ENCODE measurements at regions not wholly inside any gene's neighbourhood (a gene's known extent, or its start where the extent isn't known, plus 50 kb on each side); places are given as distances from the start of the nearest gene placed in this dataset.
"Not testable (repeated sequence)": the region's sequence is repeated elsewhere in the genome, so short reads cannot be mapped to it uniquely, and the experiment has no call there.

DNA sequence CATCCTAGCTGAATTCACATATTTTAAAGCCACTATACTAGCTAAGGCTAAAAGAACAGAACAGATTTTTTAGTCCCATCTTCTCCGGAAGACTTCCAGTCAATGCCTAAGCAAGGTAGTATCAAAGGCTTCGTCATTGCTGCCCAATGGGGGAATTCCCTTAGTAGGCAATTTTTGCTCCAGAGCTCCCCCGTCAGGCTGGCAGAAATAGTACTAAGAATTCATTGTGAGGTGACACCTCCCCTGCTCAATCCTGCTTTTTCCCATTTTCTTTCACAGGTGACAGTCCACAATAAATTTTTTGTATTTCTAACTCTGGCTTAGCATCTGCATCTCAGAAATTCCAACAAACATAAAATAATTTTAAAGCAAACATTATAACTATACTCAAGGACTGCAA, 52.8 kb upstream of the SRSF6 start:
- no peak for DNase-seq

DNA sequence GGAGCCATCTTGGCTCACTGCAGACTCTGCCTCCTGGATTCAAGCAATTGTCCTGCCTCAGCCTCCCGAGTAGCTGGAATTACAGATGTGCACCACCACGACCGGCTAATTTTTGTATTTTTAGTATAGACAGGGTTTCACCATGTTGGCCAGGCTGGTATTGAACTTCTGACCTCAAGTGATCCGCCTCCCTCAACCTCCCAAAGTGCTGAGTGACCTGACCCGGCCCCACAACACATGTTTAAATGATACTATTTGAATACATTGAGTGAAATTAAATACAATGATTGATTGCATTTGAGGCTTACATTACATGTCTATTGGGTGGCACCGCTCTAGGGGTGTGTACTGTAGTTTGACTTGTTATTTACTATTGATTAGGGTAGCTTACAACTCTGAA, 56.8 kb upstream of the SRSF6 start:
- not testable (repeated sequence) for DNase-seq

DNA sequence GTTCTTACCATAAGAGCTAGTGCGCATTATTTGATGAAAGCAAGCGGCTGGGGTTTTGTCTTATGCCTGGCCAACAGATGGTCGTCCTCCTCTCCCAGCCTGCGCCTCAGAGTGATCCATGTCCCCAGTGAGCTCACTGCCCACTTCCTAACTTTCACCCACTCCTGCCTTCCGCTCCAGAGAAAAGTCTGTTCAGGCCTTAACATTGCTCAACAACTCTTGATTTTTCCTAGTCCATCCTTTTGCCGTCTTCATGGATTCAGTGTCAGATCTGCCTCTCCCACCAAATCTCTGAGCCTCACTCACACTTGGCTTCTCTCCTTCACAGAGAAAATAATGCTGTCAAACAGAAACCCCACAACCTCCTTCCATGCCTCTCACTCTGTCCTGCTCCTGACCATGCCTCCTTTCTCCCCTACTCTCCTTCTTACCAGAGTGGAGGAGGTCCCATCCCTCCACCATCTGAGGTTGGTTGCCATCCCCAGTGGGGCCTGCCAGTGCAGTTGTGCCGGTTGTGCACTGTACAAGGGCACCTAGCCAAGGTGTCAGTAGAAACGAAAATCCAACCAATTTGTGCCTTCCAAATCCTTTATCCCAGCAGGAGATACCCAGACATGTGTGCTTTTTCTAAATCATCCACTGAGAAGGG, 58.9 kb upstream of the SRSF6 start:
- DNase-seq, result no peak

DNA sequence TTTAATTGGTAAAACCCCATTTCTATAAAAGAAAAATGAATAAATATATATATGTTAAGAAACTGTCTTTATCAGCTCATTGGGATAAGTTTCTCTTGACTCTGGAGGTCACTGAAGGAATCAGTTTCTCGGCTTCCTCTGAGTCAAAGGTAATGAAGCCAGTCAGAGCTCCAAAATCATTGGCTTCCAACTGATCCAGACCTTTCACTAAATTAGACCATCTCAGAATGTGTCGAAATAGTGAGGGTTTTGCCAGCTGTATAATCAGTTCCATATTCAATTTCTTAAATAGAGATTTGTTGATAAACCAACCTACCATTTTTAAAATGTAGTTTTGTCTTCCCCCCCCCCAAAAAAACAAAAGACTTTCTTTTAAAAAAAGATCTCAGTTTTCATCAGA, 60.5 kb upstream of the SRSF6 start:
- no peak for DNase-seq

DNA sequence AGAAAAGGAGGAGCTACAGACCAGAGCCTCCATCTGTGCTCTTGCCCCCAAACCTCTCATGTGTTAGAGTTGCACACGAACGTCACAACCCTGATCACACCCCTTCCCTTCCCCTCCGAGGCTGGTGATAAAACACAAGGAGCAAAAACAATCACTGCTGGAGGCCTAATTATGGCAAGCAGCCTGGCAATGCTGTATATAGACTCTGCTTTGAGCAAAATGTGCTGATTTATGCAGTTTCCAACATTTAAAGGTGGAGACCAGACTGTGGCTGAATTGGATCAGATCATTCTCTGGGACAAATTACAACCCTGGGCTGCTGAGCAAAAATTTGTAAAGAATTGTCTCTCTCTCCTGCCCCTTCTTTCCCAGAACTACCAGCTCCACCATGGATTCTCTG, 64.6 kb upstream of the SRSF6 start:
- no peak for DNase-seq

DNA sequence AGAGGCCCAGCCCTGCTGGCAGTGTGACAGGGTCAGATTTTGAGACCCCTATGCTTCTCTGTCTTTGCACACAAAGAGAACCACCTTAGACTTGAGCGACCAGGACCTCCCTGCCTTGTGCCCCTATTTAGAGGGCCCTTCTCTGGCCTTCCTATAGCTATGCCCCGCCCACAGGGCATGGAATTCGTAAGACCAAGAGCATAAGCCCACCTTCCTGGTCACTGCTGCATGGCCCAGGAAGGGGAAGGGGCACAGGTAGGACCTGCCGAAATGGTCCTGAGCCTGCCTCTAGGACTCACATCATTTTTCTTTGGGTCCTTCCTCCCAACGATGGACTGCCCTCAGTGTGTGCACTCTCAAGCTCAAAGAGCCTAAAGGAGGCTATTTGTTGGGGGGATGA, 65.1 kb upstream of the SRSF6 start:
- no peak for DNase-seq

DNA sequence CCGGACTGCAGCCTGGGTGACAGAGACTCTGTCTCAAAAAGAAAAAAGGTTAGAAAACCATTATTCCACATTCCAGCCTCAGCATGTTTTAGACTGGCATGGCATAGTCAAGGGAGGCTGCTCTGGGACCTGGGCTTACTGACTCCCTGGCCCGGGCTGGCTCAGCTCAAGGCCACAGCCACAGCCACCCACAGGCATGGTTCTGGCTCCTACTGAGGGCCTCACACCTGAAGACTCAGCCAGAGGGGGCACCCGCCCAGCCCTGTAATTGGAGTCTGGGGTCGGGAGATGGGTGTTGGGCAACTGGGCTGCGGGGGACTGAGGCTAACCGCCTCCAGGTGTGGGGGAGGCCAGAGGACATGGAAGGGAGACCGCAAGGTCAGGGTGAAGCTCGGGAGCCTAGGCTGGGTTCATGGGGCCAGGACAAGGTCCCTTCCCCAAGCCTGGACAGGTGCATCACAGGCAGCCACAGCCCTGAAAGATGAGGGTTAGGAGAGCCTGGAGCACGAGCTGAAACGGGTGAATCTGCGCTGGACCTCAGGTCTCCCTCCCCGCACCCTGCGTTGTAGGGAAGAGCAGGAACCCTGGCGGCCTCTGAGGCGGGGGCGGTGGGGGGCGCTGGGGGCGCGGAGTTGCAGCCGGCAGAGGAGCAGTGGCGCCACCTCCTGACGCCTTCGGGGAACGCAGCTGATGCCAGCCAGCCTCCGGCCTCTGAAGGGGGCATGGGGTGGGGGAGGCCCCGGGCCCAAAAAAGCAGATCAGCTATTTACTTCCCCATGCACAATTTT, 67.7 kb upstream of the SRSF6 start:
- DNase-seq, result no peak

DNA sequence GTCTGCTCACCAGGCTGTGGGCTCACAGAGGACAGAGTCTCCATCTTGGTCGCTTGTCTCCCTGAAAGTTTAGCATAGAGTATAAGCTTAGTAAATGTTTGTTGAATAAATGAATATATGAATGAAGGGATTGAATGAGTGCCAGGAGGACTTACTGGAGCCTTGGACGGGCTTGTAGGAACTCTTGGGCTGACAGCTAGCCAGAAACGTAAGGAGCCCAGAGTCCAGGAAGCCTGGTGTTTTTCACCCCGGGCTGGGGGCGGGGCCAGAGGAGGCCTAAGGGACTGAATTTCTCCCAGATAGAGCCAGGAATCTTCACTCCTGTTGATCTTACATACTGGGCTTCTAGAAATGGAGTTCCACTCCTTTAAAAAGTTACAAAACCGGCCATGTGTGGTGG, 68.5 kb upstream of the SRSF6 start:
- no peak for DNase-seq

DNA sequence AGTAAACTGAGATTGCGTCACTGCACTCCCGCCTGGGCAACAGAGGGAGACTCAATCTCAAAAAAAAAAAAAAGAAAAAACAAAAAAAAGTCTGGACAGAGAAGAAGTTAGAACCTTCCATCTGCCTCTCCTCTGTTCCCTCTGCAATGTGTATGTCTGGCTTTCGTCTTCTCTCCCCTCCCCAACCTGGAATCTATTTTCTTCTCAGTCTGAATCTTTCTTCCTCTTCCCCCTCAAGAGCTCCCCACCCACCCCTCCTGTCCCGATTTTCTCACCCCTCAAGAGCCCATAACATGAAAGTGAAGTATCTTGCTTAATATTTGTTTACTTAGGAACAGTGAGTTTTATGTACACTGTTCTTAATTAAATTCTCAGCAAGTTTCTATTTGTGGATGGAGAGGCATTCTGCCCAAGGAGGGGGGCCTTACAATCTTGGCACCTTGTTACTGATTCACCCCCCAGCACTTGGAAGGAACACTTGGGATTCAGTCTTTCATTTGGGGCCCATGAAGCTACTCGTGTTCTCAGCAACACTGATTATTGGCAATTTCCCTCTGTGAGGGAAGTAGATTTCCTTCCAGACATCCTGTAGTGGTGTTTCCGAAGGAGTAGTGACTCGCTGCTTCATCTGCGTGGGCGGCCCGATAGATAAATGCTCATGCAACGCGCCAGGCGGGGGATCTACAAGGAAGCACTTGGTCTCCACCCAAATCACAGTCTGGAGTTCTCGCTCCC, 69.3 kb upstream of the SRSF6 start:
- no peak for DNase-seq

DNA sequence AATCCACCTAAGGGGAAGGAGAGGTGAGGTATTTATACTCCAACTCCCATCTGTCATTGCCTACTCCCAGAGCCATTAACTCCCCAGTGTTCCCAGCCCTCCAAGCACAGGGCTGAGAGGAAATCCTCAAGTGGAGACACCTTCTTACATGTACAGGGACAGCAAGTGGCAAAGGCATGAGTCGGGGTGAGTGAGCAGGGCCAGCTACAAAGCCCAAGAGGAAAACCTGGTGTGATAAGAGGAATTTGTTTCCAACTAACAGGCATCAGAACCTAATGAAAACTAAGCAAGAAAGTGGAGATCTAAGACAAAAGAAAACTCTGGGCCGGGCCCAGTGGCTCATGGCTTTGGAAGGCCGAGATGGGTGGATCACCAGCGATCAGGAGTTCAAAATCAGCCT, 70.0 kb upstream of the SRSF6 start:
- no peak for DNase-seq

DNA sequence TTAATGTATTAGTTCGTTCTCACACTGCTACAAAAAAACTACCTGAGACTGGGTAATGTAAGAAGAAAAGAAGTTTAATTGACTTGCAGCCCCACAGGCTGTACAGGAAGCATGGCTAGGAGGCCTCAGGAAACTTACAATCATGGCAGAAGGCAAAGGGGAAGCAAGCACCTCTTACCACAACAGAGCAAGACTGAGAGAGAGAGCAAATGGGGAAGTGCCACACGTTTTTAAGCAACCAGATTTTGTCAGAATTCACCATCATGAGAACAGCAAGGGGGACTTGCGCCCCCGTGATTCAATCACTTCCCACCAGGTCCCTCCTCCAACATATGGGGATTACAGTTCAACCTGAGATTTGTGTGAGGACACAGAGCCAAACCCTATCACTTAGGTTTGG, 70.8 kb upstream of the SRSF6 start:
- no peak for DNase-seq

DNA sequence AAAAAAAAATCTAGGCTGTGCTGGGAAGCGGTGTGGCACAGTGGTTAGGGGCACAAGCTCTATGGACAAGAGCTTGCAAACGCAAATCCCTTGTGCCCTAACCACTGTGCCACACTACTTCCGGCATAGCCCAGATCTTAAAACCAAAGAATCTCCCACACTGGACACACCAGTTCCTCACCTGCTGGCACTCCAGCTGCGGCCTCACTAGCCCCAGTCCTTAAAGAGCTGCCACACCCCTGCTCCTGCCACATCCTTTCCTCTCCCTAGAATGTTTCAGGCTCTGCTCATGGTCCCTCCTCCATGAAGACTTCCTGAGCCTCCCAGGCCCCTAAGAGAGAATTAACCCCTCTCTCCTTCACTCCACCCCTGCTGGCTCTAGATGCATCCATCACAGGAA, 71.8 kb upstream of the SRSF6 start:
- DNase-seq, result no peak

DNA sequence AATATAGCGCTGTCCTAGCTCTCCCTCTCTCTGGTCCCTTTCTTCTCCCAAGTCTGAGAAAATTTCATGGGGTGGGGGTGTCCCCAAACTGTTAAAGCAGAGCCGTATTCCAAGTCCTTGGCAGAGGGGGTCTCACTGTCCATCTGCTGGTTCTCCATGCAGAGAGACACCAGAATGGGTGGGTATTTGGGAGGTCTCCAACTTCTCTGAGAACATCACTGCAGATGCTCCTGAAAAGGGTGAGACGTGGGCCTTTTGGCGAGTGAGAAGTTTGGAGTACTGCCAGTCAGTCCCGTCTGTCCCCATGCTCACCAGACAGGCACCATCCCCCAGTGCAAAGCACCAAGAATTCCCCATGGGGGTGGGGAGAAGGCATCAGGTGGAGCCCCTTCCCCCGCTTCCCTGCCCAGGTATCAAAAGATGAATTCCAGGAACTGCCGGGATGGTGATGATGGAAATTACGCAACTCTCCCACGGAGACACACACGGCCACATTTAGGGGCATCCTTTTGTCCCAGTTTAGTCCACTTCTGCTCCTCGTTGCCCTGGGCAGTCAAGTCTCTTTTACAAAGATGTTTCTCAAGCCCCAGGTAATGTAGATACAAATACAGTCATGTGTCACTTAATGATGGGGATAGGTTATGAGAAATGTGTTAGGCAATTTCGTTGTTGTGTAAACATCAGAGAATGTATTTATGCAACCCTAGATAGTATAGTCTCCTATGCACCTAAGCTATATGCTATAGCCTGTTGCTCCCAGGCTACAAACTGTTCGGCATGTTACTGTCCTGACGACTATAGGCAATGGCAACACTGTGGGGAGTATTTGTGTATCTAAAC, 73.4 kb upstream of the SRSF6 start:
- DNase-seq, result no peak

DNA sequence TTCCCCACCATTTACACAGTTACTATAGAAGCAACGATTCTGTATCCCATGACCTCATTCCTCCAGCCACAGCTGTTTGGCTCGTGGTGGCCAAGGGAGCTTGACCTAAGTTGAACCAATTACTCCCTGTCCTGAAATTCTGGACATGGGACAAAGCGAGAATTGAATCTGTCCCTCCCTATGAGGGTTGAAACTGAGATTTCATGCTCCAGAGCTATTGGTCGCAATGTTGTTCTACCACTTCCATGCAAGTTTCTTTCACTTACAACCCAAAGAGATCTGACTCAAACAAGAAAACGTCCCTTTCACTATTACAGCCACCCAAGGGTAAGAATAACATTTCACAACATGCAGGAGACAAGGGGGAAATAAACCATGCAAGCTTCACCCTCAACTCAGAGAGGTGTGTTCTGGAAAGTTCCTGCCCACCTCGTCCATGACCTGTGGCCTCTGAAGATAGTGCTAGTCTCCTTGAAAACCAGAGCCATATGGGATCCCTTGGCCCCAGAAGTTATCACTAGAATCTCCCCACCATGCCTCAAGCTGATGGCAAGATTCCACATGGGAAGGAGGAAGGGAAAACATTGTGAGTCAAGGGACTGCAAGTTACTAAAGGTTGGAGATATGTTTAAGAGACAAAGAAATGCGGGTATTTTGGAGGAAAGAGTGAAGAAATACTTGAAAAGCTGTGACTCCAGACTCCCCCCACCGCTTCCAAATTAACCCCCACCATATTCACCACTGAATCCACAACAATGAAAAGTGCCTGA, 74.5 kb upstream of the SRSF6 start:
- DNase-seq, result no peak

DNA sequence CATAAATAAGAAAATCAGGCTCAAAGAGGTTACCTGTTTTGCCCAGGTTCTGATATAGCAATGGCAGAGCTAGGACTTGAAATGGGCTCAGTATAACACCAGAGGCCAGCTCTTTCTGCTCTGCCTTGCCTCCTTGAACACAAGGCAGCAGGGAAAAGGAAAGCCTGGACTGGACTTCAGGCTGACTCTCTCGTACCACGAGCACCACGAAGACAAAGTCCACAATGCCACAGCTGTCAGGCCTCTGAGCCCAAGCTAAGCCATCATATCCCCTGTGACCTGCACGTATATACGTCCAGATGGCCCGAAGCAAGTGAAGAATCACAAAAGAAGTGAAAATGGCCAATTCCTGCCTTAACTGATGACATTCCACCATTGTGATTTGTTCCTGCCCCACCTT, 75.6 kb upstream of the SRSF6 start:
- DNase-seq, result not testable (repeated sequence)

DNA sequence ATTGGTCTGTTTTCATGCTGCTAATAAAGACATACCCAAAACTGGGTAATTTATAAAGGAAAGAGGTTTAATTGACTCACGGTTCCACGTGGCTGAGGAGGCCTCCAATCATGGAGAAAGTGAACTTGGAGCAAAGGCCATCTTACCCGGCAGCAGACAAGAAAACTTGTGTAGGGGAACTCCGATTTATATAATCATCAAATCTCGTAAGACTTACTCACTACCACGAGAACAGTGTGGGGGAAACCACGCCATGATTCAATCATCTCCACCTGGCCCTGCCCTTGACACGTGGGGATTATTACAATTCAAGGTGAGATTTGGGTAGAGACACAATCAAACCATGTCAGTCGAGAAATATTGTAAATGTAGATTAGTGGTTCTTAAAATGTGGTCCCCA, 76.2 kb upstream of the SRSF6 start:
- DNase-seq, result not testable (repeated sequence)

DNA sequence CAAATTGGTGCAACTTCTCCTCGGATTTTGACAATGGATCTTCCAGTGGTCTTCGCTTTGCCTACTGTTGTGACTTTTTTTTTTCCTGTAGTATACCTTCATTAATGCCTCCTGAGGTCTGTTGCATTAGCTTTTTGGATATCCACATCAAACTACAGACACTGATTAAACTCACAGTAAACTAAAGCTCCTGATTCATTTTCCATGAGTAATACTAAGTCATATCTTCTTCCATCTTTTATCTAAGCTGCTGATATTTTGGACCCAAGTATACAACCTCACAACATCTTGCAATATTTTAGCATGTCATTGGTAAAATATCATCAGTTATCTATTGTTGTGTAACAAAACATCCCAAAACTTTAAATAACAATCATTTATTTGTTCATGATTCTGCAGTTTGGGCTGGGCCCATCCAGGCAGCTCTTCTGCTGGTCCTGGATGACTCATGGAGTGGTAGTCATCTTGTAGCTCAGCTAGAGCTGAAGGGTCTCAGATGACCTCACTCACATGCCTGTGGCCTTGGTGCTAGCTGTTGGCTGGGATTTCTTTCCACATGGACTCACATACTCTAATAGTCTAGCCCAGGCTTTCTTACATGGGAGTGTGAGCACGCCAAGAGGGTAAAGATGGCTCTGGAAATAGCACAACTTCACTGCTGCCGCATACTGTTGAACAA, 78.3 kb upstream of the SRSF6 start:
- DNase-seq, result no peak

DNA sequence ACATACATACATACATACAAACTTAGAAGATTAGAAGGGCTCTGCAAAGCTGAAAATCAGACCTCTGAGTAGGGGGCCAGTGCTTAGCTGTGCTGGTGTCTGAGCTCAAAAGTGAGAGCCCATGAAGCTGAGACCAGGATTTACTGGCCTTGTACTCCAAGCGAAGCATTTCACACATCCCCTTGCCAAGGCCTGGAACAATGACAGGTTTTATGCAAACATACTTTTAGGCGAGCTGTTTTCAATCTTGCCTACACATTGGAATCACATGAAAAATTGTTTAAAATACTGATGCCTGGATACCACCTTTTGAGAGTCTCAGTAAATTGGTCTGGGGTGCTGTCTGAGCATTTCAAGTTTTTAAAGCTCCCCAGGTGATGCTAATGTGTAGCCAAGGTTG, 80.9 kb upstream of the SRSF6 start:
- DNase-seq, result no peak

DNA sequence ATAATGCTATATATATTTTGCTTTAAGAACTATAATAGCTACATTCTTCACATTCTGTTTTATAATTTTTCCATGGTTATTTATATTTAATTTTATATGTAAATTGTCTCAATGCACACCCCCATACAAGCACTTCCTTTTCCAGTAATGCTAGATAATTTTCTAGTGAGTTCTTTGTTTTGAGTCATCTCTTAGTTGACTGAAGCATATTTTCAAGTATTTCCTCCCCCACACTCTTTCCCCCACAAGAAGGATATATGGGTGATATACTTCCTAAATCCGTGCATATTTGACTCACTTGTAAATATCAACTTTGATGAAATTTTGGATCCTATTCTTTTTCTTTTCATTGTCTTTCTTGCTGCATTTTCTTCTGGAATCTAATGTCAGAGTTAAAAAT, 82.1 kb upstream of the SRSF6 start:
- no peak for DNase-seq

DNA sequence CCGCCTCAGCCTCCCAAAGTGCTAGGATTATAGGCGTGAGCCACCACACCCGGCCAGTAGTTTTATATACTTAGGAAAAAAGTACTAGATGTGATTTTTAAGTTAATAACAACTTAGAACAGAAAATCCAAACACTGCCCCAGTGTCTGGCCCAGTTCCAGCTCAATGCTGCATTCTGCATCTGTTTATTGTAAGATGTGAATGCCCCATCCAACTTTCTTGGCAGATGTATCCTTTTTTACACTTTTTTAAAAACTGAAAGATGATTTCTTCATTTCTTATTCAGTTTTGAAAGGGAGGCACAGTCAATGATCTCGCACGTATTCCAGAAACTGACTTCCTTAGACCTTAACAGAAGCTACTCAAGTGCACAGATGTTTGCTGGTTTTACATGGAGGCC, 85.6 kb upstream of the SRSF6 start:
- no peak for DNase-seq

DNA sequence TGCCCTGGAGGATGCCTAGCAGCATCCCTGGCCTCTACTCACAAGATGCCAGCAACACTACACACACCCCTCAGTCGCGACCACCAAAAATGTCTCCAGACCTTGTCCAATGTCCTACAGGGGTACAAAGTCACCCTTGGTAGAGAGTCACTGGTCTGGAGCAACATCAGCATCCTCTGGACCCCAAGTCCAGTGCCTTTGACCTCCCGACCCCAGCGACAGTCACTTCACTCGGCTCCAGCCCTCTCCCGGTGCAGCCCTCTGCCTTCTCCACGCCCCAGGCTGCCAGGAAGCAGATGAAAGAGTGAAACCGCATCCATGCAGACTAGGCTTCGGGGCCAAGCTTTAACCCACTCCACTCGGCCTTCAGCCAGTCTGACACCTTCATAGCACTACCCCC, 92.0 kb upstream of the SRSF6 start:
- no peak for DNase-seq

DNA sequence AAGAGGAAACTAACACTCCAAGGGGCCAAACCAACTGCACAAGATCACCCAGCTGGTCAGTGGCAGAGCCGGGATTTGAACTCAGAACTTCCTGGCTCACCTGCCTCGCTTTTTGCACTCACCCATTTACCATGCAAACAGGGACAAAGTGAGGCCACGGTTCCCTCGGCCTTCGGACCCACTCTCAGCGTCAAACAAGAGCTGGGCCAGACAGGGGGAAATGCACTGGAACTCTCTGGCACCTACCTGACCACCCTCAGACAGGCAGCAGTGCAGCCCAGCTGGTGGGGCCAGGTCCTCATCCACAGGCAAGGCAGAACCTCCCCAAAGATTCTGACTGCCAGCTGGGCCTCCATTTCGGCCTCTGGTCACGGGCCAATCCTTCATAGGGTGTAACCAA, 93.7 kb upstream of the SRSF6 start:
- no peak for DNase-seq

Data from hippocampal formation (tissue), 2 donors.